Thyroid gland (tissue), 4 donors: ENCODE measurements at regions not wholly inside any gene's neighbourhood (a gene's known extent, or its start where the extent isn't known, plus 50 kb on each side); places are given as distances from the start of the nearest gene placed in this dataset.
"Not testable (repeated sequence)": the region's sequence is repeated elsewhere in the genome, so short reads cannot be mapped to it uniquely, and the experiment has no call there.

Experiments
- DNase-seq, 2 donors: peaks; one replicate each; pipeline ENCODE4 v3.0.0-alpha.2; 2019
- H3K27ac ChIP-seq, 3 donors: fragments of 200-600 bp; sonication (generic); 1 replicate in 2 of 3; 2 replicates in 1 of 3; pipeline ENCODE4 v1.5.1; 2016 to 2019; ENCODE audit warnings: mild to moderate bottlenecking in 1 of 3, moderate library complexity in 1 of 3
- H3K27me3 ChIP-seq: fragments of 200-600 bp; sonication (generic); one replicate; pipeline ENCODE4 v1.5.1; 2019
- H3K36me3 ChIP-seq, 2 donors: fragments of 200-600 bp; sonication (generic); one replicate each; pipeline ENCODE4 v1.5.1; 2016 to 2019
- H3K4me1 ChIP-seq, 2 donors: fragments of 200-600 bp; sonication (generic); one replicate each; pipeline ENCODE4 v1.5.1; 2017 to 2019
- H3K4me3 ChIP-seq, 3 donors: fragments of 200-600 bp; sonication (generic); replicated peaks in 1 of 3; 1 replicate in 2 of 3; 2 replicates in 1 of 3; pipeline ENCODE4 v1.5.1; 2016; ENCODE audit warnings: mild to moderate bottlenecking in 1 of 3
- H3K9me3 ChIP-seq: fragments of 200-600 bp; sonication (generic); one replicate; pipeline ENCODE4 v1.5.1; 2017
- POLR2A ChIP-seq, 2 donors: fragments of 450-650 bp; IDR thresholded peaks; one replicate each; pipeline ENCODE4 v1.6.1; 2017; ENCODE audit warnings: antibody characterized with exemption in 2 of 2, mild to moderate bottlenecking in 2 of 2, moderate library complexity in 1 of 2
- WGBS, 2 donors: methylation state at CpG; one replicate each; pipeline ENCODE4 v1.1.5; 2017; 5-methylcytosine and 5-hydroxymethylcytosine counted together
- intact Hi-C: fragments of 100-400 bp; cut with DNase I; formaldehyde crosslinking; loops from one replicate; pipeline ENCODE4 v1.15.1; 2023
- TF ChIP-seq, protein P1 (sequence below), 6 experiments: fragments of 200-600 bp in 3 of 6; fragments of 450-650 bp in 3 of 6; sonication (generic) in 3 of 6; IDR thresholded peaks; one replicate each; pipeline ENCODE4 v1.5.1; 2016 to 2019; ENCODE audit warnings: antibody characterized with exemption in 6 of 6, mild to moderate bottlenecking in 2 of 6, inconsistent platforms in 1 of 6, moderate library complexity in 1 of 6

DNA sequence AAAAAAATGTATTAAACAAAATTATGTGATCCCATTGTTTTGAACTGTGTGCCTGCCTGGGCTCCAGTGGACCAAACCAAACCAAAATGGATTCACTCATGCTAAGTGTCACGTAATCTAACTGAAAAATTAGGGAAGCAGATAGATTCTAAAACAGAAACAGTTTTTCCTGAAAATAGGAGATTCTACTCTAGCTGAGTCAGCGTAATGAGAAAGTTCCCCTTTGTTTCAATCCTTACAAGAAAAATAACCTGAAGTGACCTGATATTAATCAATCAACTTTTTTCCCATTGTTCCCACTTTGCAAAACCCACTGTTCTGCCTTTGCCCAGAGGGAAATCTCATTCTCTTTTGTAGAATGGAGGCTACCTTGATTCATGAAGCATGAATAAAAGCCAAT, 682.4 kb upstream of the CDH10 start:
- no peaks in the 10 kb centered on the region for H3K36me3 ChIP-seq
- no peak for DNase-seq
- H3K9me3 ChIP-seq, result no peaks in the 10 kb centered on the region
- no peak overlapping the region for H3K4me3 ChIP-seq
- no peak overlapping the region for H3K27ac ChIP-seq
- TF ChIP-seq POLR2A (IDR thresholded peaks at IDR 0.05), result no peak
- TF ChIP-seq, protein P1, sequence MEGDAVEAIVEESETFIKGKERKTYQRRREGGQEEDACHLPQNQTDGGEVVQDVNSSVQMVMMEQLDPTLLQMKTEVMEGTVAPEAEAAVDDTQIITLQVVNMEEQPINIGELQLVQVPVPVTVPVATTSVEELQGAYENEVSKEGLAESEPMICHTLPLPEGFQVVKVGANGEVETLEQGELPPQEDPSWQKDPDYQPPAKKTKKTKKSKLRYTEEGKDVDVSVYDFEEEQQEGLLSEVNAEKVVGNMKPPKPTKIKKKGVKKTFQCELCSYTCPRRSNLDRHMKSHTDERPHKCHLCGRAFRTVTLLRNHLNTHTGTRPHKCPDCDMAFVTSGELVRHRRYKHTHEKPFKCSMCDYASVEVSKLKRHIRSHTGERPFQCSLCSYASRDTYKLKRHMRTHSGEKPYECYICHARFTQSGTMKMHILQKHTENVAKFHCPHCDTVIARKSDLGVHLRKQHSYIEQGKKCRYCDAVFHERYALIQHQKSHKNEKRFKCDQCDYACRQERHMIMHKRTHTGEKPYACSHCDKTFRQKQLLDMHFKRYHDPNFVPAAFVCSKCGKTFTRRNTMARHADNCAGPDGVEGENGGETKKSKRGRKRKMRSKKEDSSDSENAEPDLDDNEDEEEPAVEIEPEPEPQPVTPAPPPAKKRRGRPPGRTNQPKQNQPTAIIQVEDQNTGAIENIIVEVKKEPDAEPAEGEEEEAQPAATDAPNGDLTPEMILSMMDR (IDR thresholded peaks at IDR 0.05), result no peak
- 84% methylated on average over 2 of the region's 2 CpGs for WGBS, 2 donors
- H3K4me1 ChIP-seq, result no peaks in the 10 kb centered on the region
- intact Hi-C loops, result no loop called here
- no peaks in the 10 kb centered on the region for H3K27me3 ChIP-seq

DNA sequence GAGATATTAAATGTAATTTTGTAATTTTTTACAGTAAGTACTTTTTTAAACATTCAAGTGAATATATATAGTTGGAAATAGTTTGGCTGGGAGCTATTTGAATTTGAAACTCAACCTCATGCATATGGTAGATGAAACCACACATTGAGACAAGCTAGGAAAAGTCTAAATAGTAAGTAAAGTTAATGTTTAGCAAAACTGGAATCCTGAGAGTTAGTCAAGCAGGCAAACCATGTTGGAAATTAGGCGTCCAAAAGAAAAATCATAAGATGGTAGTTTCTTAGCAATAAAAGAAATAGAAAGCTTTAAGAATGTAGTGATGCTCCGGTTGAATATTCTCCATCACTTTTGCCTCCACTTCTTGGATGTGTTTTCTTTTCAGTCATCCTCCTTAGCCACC, 657.1 kb upstream of the CDH10 start:
- no peak for DNase-seq
- Histone ChIP-seq H3K4me3 (no peak overlapping the region), H3K27me3 (no peaks in the 10 kb centered on the region), H3K27ac (no peak overlapping the region), H3K4me1 (no peaks in the 10 kb centered on the region), H3K36me3 (no peaks in the 10 kb centered on the region), H3K9me3 (no peaks in the 10 kb centered on the region)
- WGBS, 2 donors, result 80 to 82% methylated on average over 2 of the region's 2 CpGs
- TF ChIP-seq POLR2A (IDR thresholded peaks at IDR 0.05), result no peak
- TF ChIP-seq, protein P1 (IDR thresholded peaks at IDR 0.05), result no peak
- intact Hi-C loops, result no loop called here

DNA sequence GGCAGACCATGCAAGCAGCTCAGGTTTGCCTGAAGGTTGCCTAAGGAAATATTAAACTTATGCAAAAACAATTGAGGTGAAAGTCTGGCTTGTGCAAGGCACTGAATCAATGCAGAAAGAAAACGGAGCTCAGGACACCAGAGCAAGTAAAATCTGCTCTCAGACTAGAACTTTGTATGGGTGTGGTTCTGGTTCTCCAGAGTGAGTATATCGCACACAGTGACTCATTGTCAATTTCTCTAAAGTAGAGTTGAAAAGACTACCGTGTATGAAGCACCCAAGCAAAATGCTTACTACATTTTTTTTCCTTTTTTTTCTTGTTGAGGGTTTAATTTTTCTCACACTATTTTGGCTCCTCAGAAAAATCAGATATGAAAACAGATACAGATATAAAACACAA, 650.3 kb upstream of the CDH10 start:
- 72 to 81% methylated on average over 3 of the region's 3 CpGs for WGBS, 2 donors
- Histone ChIP-seq H3K27ac (no peak overlapping the region), H3K9me3 (no peaks in the 10 kb centered on the region), H3K4me3 (no peak overlapping the region), H3K27me3 (no peaks in the 10 kb centered on the region), H3K4me1 (no peaks in the 10 kb centered on the region), H3K36me3 (no peaks in the 10 kb centered on the region)
- TF ChIP-seq, protein P1 (IDR thresholded peaks at IDR 0.05), result no peak
- no peak for TF ChIP-seq POLR2A (IDR thresholded peaks at IDR 0.05)
- intact Hi-C loops, result no loop called here
- no peak for DNase-seq

DNA sequence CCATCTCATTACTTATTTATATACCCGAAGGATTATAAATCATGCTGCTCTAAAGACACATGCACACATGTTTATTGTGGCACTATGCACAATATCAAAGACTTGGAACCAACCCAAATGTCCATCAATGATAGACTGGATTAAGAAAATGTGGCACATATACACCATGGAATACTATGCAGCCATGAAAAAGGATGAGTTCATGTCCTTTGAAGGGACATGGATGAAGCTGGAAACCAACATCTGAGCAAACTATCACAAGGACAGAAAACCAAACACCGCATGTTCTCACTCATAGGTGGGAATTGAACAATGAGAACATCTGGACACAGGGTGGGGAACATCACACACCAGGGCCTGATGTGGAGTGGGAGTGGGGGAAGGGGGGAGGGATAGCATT, 645.0 kb upstream of the CDH10 start:
- H3K36me3 ChIP-seq, H3K9me3 ChIP-seq, intact Hi-C loops, H3K4me3 ChIP-seq, DNase-seq, H3K27ac ChIP-seq, H3K27me3 ChIP-seq, H3K4me1 ChIP-seq: not testable (repeated sequence)
- WGBS, 2 donors, result 95 to 97% methylated on average over 2 of the region's 2 CpGs

DNA sequence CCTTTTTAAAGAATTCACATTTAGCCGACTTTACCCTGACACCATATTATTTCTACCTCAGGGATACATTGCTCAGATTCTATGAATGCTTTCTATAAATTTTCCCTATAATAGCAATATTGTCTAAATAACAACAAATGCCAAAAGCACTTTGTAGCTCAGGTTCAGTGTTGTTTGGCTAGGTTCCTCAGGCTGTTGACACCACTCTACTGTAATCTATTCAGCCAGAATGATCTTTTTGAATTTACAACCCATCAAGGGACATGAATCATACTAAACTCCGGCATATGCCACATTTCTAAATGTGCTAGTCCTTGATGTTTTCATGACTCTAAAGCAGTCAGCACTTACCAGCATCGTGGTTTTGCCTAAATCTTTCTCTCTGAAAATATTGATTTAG, 641.5 kb upstream of the CDH10 start:
- 69 to 73% methylated on average over 3 of the region's 3 CpGs for WGBS, 2 donors
- intact Hi-C loops, result no loop called here
- H3K27me3 ChIP-seq, result no peaks in the 10 kb centered on the region
- no peak overlapping the region for H3K27ac ChIP-seq
- no peaks in the 10 kb centered on the region for H3K36me3 ChIP-seq
- H3K4me1 ChIP-seq, result no peaks in the 10 kb centered on the region
- H3K4me3 ChIP-seq, result no peak overlapping the region
- TF ChIP-seq, protein P1 (IDR thresholded peaks at IDR 0.05), result no peak
- no peak for TF ChIP-seq POLR2A (IDR thresholded peaks at IDR 0.05)
- H3K9me3 ChIP-seq, result no peaks in the 10 kb centered on the region
- DNase-seq, result no peak

DNA sequence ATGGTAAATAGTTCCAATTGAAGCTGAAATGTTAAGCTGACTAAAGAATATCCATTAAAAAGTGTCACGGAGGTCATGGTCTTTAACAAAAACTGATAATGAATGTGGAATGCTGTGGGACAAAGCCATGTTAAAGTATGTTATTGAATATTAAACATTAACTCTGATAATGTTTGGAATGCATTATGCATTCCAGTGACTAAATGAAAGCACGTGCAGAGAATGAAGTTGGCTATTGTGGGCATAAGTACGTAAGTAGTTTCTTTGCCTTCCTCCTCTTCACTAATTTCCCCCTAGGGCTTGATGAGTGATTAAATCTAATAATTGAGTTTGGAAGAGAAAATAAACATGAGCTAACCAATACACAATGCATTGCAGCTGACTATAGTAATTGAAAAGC, 640.4 kb upstream of the CDH10 start:
- 65 to 73% methylated on average over 3 of the region's 3 CpGs for WGBS, 2 donors
- DNase-seq, result no peak
- H3K4me3 ChIP-seq, result no peak overlapping the region
- no peaks in the 10 kb centered on the region for H3K9me3 ChIP-seq
- no peaks in the 10 kb centered on the region for H3K4me1 ChIP-seq
- H3K27me3 ChIP-seq, result no peaks in the 10 kb centered on the region
- no peak for TF ChIP-seq POLR2A (IDR thresholded peaks at IDR 0.05)
- TF ChIP-seq, protein P1 (IDR thresholded peaks at IDR 0.05), result no peak
- H3K27ac ChIP-seq, result no peak overlapping the region
- no peaks in the 10 kb centered on the region for H3K36me3 ChIP-seq
- intact Hi-C loops, result no loop called here

DNA sequence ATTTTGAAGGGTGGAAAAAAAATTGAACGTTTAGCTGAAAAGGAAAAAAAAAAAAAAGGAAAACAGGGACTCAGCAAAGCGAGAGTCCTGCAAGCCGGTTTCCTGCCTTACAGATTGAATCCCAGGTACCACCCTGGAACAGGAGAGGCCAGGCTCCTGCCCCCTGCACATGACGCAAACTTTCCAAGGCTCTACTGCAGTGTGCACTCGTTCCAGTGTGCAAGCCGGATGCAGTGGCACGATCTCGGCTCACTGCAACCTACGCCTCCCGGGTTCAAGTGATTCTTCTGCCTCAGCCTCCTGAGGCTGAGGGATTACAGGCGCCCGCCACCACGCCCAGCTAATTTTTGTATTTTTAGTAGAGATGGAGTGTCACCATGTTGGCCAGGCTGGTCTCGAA, 618.7 kb upstream of the CDH10 start:
- DNase-seq, H3K4me3 ChIP-seq, intact Hi-C loops, H3K27me3 ChIP-seq, H3K27ac ChIP-seq, H3K4me1 ChIP-seq, H3K36me3 ChIP-seq, H3K9me3 ChIP-seq: not testable (repeated sequence)
- WGBS, 2 donors, result 90 to 92% methylated on average over 14 of the region's 14 CpGs
